Midbrain (tissue), 1 donor: ENCODE measurements at regions not wholly inside any gene's neighbourhood (a gene's known extent, or its start where the extent isn't known, plus 50 kb on each side); places are given as distances from the start of the nearest gene placed in this dataset.

ENCODE experiments used
- DNase-seq: peaks from one replicate; lab custom pipeline; 2025; lab: John Stamatoyannopoulos, UW

- no peak for DNase-seq
Observed at GRCh38 chr7:35450456-35451214, 196.7 kb upstream of the TBX20 start.

- no peak for DNase-seq
Observed at GRCh38 chr7:35448486-35448885, 194.6 kb upstream of the TBX20 start.

GRCh38 chr7:35446091-35446490 lies 192.2 kb upstream of the TBX20 start:
- DNase-seq = no peak

- DNase-seq = no peak
Observed at GRCh38 chr7:35437619-35438275, 183.8 kb upstream of the TBX20 start.

GRCh38 chr7:35436452-35436851 lies 182.6 kb upstream of the TBX20 start:
- DNase-seq = no peak

GRCh38 chr7:35430547-35431153 lies 176.8 kb upstream of the TBX20 start:
- no peak for DNase-seq

- no peak for DNase-seq
Observed at GRCh38 chr7:35424869-35425495, 171.1 kb upstream of the TBX20 start.

GRCh38 chr7:35424440-35424839 lies 170.5 kb upstream of the TBX20 start:
- DNase-seq = no peak

- no peak for DNase-seq
Observed at GRCh38 chr7:35422715-35423114, 168.8 kb upstream of the TBX20 start.

- no peak for DNase-seq
Observed at GRCh38 chr7:35420656-35421055, 166.8 kb upstream of the TBX20 start.

- DNase-seq = no peak
Observed at GRCh38 chr7:35419391-35419755, 165.5 kb upstream of the TBX20 start.

GRCh38 chr7:35418716-35419390 lies 165.0 kb upstream of the TBX20 start:
- no peak for DNase-seq

- DNase-seq = no peak
Observed at GRCh38 chr7:35416568-35416967, 162.7 kb upstream of the TBX20 start.

GRCh38 chr7:35415411-35415822 lies 161.5 kb upstream of the TBX20 start:
- no peak for DNase-seq

- no peak for DNase-seq
Observed at GRCh38 chr7:35411331-35411730, 157.4 kb upstream of the TBX20 start.

- no peak for DNase-seq
Observed at GRCh38 chr7:35405461-35405860, 151.6 kb upstream of the TBX20 start.

- DNase-seq = no peak
Observed at GRCh38 chr7:35401217-35401879, 147.4 kb upstream of the TBX20 start.

- no peak for DNase-seq
Observed at GRCh38 chr7:35399840-35400239, 145.9 kb upstream of the TBX20 start.

- no peak for DNase-seq
Observed at GRCh38 chr7:35399216-35399615, 145.3 kb upstream of the TBX20 start.

- DNase-seq = no peak
Observed at GRCh38 chr7:35398518-35398917, 144.6 kb upstream of the TBX20 start.

- no peak for DNase-seq
Observed at GRCh38 chr7:35390146-35390545, 136.2 kb upstream of the TBX20 start.

GRCh38 chr7:35389636-35390035 lies 135.7 kb upstream of the TBX20 start:
- no peak for DNase-seq
